Inferior parietal cortex (tissue), 1 donor: ENCODE measurements at regions not wholly inside any gene's neighbourhood (a gene's known extent, or its start where the extent isn't known, plus 50 kb on each side); places are given as distances from the start of the nearest gene placed in this dataset.

Source experiments
- DNase-seq: peaks from one replicate; pipeline ENCODE4 v3.0.0-alpha.2; 2016; ENCODE audit errors: extremely low spot score

- no peak for DNase-seq
Measured at GRCh38 chr1:168917796-168918195, 188.7 kb upstream of the ATP1B1 start.

GRCh38 chr1:168918860-168919741, 187.4 kb upstream of the ATP1B1 start:
- peak; percentile 36 for DNase-seq

- no peak for DNase-seq
Measured at GRCh38 chr1:168920456-168921094, 185.9 kb upstream of the ATP1B1 start.

GRCh38 chr1:168921629-168922028, 184.9 kb upstream of the ATP1B1 start:
- no peak for DNase-seq

GRCh38 chr1:168923521-168924136, 182.9 kb upstream of the ATP1B1 start:
- DNase-seq: no peak

- DNase-seq: no peak
Measured at GRCh38 chr1:168924976-168925375, 181.5 kb upstream of the ATP1B1 start.

- no peak for DNase-seq
Measured at GRCh38 chr1:168926236-168926635, 180.3 kb upstream of the ATP1B1 start.

- no peak for DNase-seq
Measured at GRCh38 chr1:168932539-168932938, 174.0 kb upstream of the ATP1B1 start.

GRCh38 chr1:168933141-168933805, 173.2 kb upstream of the ATP1B1 start:
- no peak for DNase-seq

GRCh38 chr1:168939110-168939946, 167.2 kb upstream of the ATP1B1 start:
- no peak for DNase-seq

GRCh38 chr1:168939947-168940223, 166.6 kb upstream of the ATP1B1 start:
- no peak for DNase-seq

GRCh38 chr1:168941640-168942039, 164.8 kb upstream of the ATP1B1 start:
- no peak for DNase-seq

GRCh38 chr1:168942165-168942564, 164.3 kb upstream of the ATP1B1 start:
- DNase-seq: no peak

- DNase-seq: no peak
Measured at GRCh38 chr1:168945870-168946269, 160.6 kb upstream of the ATP1B1 start.

GRCh38 chr1:168947041-168947440, 159.4 kb upstream of the ATP1B1 start:
- DNase-seq: no peak

GRCh38 chr1:168949672-168950071, 156.8 kb upstream of the ATP1B1 start:
- DNase-seq: no peak

- DNase-seq: no peak
Measured at GRCh38 chr1:168957818-168958217, 148.7 kb upstream of the ATP1B1 start.

- no peak for DNase-seq
Measured at GRCh38 chr1:168958562-168959289, 147.8 kb upstream of the ATP1B1 start.

- DNase-seq: no peak
Measured at GRCh38 chr1:168959382-168959781, 147.1 kb upstream of the ATP1B1 start.

GRCh38 chr1:168960114-168960513, 146.4 kb upstream of the ATP1B1 start:
- no peak for DNase-seq

GRCh38 chr1:168960595-168960994, 145.9 kb upstream of the ATP1B1 start:
- peak; percentile 80 for DNase-seq
